Muscle layer of colon (tissue), 2 donors: ENCODE measurements at regions not wholly inside any gene's neighbourhood (a gene's known extent, or its start where the extent isn't known, plus 50 kb on each side); places are given as distances from the start of the nearest gene placed in this dataset.

Source experiments
- H3K27ac ChIP-seq: one replicate; pipeline ENCODE4 v1.7.0; 2013; ENCODE audit warnings: low read depth, mild to moderate bottlenecking, low read length, moderate library complexity
- H3K27me3 ChIP-seq, 2 donors: one replicate each; pipeline ENCODE4 v1.7.0; 2013; ENCODE audit warnings: low read length in 2 of 2, mild to moderate bottlenecking in 2 of 2; ENCODE audit not compliant: insufficient read depth in 2 of 2, control insufficient read depth in 1 of 2
- H3K36me3 ChIP-seq: one replicate; pipeline ENCODE4 v1.7.0; 2013; ENCODE audit warnings: mild to moderate bottlenecking, low read length; ENCODE audit not compliant: insufficient read depth
- H3K4me1 ChIP-seq: one replicate; pipeline ENCODE4 v1.7.0; 2013; ENCODE audit warnings: mild to moderate bottlenecking, low read length; ENCODE audit not compliant: insufficient read depth
- H3K4me3 ChIP-seq, 2 donors: one replicate each; pipeline ENCODE4 v1.7.0; 2013; ENCODE audit warnings: low read length in 2 of 2, low read depth in 1 of 2, mild to moderate bottlenecking in 1 of 2, moderate library complexity in 1 of 2
- H3K9ac ChIP-seq: one replicate; pipeline ENCODE4 v1.7.0; 2013; ENCODE audit warnings: low read length
- H3K9me3 ChIP-seq: one replicate; pipeline ENCODE4 v1.7.0; 2013; ENCODE audit warnings: mild to moderate bottlenecking, low read length
- donor health status: abdominal sarcoma.
- donor health status: Adenocarcinoma of cecum.

- Histone ChIP-seq H3K27ac (no peak overlapping the region), H3K36me3 (no peaks in the 10 kb centered on the region), H3K9ac (no peak overlapping the region), H3K4me1 (no peaks in the 10 kb centered on the region), H3K9me3 (no peaks in the 10 kb centered on the region), H3K27me3 (no peaks in the 10 kb centered on the region), H3K4me3 (no peak overlapping the region)
Measured at GRCh38 chr11:110890995-110891394, 178.8 kb upstream of the ARHGAP20 start.

GRCh38 chr11:110886288-110886970 lies 174.2 kb upstream of the ARHGAP20 start:
- no peak overlapping the region for H3K4me3 ChIP-seq
- no peaks in the 10 kb centered on the region for H3K4me1 ChIP-seq
- no peak overlapping the region for H3K27ac ChIP-seq
- no peak overlapping the region for H3K9ac ChIP-seq
- H3K27me3 ChIP-seq: no peaks in the 10 kb centered on the region
- H3K36me3 ChIP-seq: no peaks in the 10 kb centered on the region
- no peaks in the 10 kb centered on the region for H3K9me3 ChIP-seq

DNA sequence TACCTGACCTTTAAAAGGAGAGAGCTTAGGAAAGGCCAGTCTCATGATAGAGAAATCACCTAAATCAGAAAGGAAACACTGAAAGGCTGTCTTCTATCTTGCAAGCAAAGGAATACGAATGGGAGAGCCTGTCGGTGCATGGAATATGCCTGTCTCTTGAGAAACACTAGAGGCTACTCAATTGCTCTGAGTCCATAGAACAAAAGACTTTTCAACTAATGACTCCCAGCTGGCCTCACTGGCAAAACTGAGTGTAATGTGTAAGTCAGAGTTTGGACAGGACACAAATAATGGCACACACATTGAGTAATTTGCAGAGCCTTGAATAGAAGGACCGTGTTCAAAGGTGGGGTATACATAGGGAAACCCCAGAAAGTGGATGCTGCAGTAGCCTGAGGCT lies 171.0 kb upstream of the ARHGAP20 start:
- no peaks in the 10 kb centered on the region for H3K36me3 ChIP-seq
- H3K4me1 ChIP-seq: no peaks in the 10 kb centered on the region
- no peaks in the 10 kb centered on the region for H3K9me3 ChIP-seq
- no peaks in the 10 kb centered on the region for H3K27me3 ChIP-seq
- no peak overlapping the region for H3K27ac ChIP-seq
- H3K4me3 ChIP-seq: no peak overlapping the region
- no peak overlapping the region for H3K9ac ChIP-seq

DNA sequence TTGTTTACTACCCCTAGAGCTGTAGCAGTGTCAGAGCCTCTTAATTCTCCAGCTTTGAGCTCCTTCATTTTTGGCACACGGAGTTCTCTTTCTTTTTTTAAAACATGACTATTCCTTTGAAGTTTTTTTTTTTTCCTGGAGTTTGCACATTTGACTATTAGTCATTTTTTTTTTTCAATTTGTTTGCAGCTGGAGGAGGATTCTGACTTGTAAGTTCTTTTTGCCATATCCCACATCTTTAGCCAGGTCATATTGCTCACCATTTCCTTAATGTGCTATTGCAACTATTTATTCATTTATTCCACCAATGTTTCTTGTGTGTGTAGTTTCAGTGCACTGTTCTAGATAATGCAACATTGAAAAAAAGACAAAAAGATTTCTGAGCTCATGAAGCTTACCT lies 166.3 kb upstream of the ARHGAP20 start:
- no peaks in the 10 kb centered on the region for H3K27me3 ChIP-seq
- no peak overlapping the region for H3K4me3 ChIP-seq
- no peak overlapping the region for H3K27ac ChIP-seq
- H3K9ac ChIP-seq: no peak overlapping the region
- no peaks in the 10 kb centered on the region for H3K4me1 ChIP-seq
- H3K9me3 ChIP-seq: no peaks in the 10 kb centered on the region
- H3K36me3 ChIP-seq: no peaks in the 10 kb centered on the region

GRCh38 chr11:110874437-110875030 lies 162.3 kb upstream of the ARHGAP20 start:
- Histone ChIP-seq H3K27ac (no peak overlapping the region), H3K9ac (no peak overlapping the region), H3K9me3 (no peaks in the 10 kb centered on the region), H3K27me3 (no peaks in the 10 kb centered on the region), H3K36me3 (no peaks in the 10 kb centered on the region), H3K4me1 (no peaks in the 10 kb centered on the region), H3K4me3 (no peak overlapping the region)

GRCh38 chr11:110873975-110874374 lies 161.7 kb upstream of the ARHGAP20 start:
- H3K4me1 ChIP-seq: no peaks in the 10 kb centered on the region
- no peaks in the 10 kb centered on the region for H3K9me3 ChIP-seq
- no peak overlapping the region for H3K4me3 ChIP-seq
- H3K27ac ChIP-seq: no peak overlapping the region
- no peak overlapping the region for H3K9ac ChIP-seq
- no peaks in the 10 kb centered on the region for H3K27me3 ChIP-seq
- H3K36me3 ChIP-seq: no peaks in the 10 kb centered on the region

DNA sequence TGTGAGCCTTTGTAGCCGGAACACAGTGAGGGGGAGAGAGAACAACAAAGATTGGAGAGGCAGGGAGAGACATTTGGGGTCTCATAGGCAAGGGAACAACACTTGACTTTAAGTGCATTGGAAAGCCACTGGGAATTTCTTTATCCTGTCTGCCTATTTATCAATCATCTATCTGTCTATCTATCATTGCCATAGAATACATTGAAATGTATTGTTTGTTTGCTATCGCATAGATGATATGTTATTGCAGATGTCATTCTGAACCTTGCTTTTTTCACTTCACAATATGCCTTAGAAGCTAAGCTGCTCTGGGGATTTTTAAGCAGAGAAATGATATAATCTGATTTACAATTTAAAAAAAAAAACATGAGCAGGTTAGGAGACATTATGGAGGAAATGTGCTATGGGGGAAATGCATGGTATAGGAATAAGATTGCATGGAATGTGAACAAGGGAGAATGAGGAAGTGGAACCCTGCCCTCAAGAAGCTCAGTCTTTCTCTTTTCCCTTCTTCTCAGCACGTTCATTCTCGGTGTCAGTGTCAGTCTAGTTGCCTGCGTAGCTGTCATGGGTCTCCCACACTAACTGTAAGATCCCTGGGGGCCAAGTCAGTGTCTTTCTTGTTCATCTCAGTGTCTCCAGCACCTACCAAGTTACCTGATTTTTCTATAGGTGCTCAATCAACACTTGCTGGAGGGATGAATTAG lies 158.7 kb upstream of the ARHGAP20 start:
- Histone ChIP-seq H3K9ac (no peak overlapping the region), H3K9me3 (no peaks in the 10 kb centered on the region), H3K27me3 (no peaks in the 10 kb centered on the region), H3K4me1 (no peaks in the 10 kb centered on the region), H3K36me3 (no peaks in the 10 kb centered on the region), H3K27ac (no peak overlapping the region), H3K4me3 (no peak overlapping the region)

GRCh38 chr11:110867951-110868350 lies 155.7 kb upstream of the ARHGAP20 start:
- Histone ChIP-seq H3K36me3 (no peaks in the 10 kb centered on the region), H3K4me3 (no peak overlapping the region), H3K9me3 (no peaks in the 10 kb centered on the region), H3K4me1 (no peaks in the 10 kb centered on the region), H3K9ac (no peak overlapping the region), H3K27ac (no peak overlapping the region), H3K27me3 (no peaks in the 10 kb centered on the region)

- H3K4me3 ChIP-seq: no peak overlapping the region
- no peaks in the 10 kb centered on the region for H3K27me3 ChIP-seq
- no peak overlapping the region for H3K9ac ChIP-seq
- no peaks in the 10 kb centered on the region for H3K9me3 ChIP-seq
- no peaks in the 10 kb centered on the region for H3K36me3 ChIP-seq
- no peak overlapping the region for H3K27ac ChIP-seq
- H3K4me1 ChIP-seq: no peaks in the 10 kb centered on the region
Measured at GRCh38 chr11:110866081-110866480, 153.8 kb upstream of the ARHGAP20 start.

- no peak overlapping the region for H3K27ac ChIP-seq
- H3K4me3 ChIP-seq: no peak overlapping the region
- peaks cover 12% of the 10 kb centered on the region for H3K4me1 ChIP-seq
- H3K9ac ChIP-seq: no peak overlapping the region
- no peaks in the 10 kb centered on the region for H3K27me3 ChIP-seq
- no peaks in the 10 kb centered on the region for H3K36me3 ChIP-seq
- H3K9me3 ChIP-seq: no peaks in the 10 kb centered on the region
Measured at GRCh38 chr11:110862407-110862806, 150.2 kb upstream of the ARHGAP20 start.

- H3K27ac ChIP-seq: no peak overlapping the region
- H3K27me3 ChIP-seq: no peaks in the 10 kb centered on the region
- H3K9ac ChIP-seq: no peak overlapping the region
- peaks cover 16% of the 10 kb centered on the region for H3K4me1 ChIP-seq
- H3K9me3 ChIP-seq: no peaks in the 10 kb centered on the region
- H3K4me3 ChIP-seq: no peak overlapping the region
- no peaks in the 10 kb centered on the region for H3K36me3 ChIP-seq
Measured at GRCh38 chr11:110860461-110860860, 148.2 kb upstream of the ARHGAP20 start.
